ENCODE measurements at regions not wholly inside any gene's neighbourhood (a gene's known extent, or its start where the extent isn't known, plus 50 kb on each side); places are given as distances from the start of the nearest gene placed in this dataset.

GRCh38 chr18:29248805-29249204 lies 1071.9 kb upstream of the CDH2 start:
- H3K27me3 ChIP-seq (ENCODE audit: insufficient read depth, low read length) = no peaks in the 10 kb centered on the region
- H3K9me3 ChIP-seq (ENCODE audit: low read depth, low read length) = no peaks in the 10 kb centered on the region
- H3K4me3 ChIP-seq (ENCODE audit: low read length) = no peak overlapping the region
- H3K4me1 ChIP-seq (ENCODE audit: insufficient read depth, low read length) = no peaks in the 10 kb centered on the region

DNA sequence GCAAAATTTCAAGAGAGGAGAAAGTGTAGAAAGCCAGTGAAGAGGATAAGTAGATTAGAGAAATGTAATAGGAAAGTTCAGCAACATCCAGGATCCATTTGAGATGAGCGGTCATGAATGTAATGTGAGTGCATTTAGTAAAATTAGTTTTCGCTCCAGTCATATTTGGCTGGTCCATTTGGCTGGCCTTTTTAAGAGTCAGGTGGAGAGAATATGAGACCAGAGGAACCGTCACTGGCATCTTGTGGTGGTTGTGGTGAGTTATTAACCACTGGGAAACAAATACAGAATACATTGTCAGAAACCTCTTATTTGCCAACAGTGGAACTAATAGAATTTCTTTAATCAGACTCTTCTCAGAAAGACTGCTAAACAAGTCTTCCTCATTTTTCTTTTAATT lies 1064.3 kb upstream of the CDH2 start:
- Histone ChIP-seq H3K4me1 (ENCODE audit: insufficient read depth, low read length) (no peaks in the 10 kb centered on the region), H3K27me3 (ENCODE audit: insufficient read depth, low read length) (no peaks in the 10 kb centered on the region), H3K4me3 (ENCODE audit: low read length) (no peak overlapping the region), H3K9me3 (ENCODE audit: low read depth, low read length) (no peaks in the 10 kb centered on the region)

DNA sequence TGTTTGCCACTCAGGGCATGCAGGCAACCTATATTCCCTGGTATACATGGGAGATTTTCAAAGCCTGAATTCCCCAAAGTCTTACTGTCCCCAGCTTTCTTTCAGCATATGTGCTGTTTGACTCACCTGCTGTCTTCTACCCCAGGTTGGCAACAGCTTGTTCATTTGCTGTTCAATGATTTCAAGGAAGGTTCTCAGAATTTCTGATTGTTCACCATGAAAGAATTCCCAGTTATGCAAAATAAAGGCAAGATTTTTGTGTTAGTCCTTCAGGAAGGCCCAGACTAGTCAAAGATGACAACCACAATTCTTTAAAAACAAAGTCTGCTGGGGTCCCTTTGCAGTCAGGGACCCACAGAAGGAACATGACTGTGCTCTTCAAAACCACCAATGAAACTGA lies 1057.8 kb upstream of the CDH2 start:
- H3K9me3 ChIP-seq (ENCODE audit: low read depth, low read length) = peaks cover 22% of the 10 kb centered on the region
- H3K27me3 ChIP-seq (ENCODE audit: insufficient read depth, low read length) = no peaks in the 10 kb centered on the region
- H3K4me1 ChIP-seq (ENCODE audit: insufficient read depth, low read length) = no peaks in the 10 kb centered on the region
- no peak overlapping the region for H3K4me3 ChIP-seq (ENCODE audit: low read length)

GRCh38 chr18:29226213-29226612 lies 1049.3 kb upstream of the CDH2 start:
- H3K27me3 ChIP-seq (ENCODE audit: insufficient read depth, low read length) = no peaks in the 10 kb centered on the region
- H3K4me1 ChIP-seq (ENCODE audit: insufficient read depth, low read length) = no peaks in the 10 kb centered on the region
- peaks cover 7% of the 10 kb centered on the region for H3K9me3 ChIP-seq (ENCODE audit: low read depth, low read length)
- no peak overlapping the region for H3K4me3 ChIP-seq (ENCODE audit: low read length)

DNA sequence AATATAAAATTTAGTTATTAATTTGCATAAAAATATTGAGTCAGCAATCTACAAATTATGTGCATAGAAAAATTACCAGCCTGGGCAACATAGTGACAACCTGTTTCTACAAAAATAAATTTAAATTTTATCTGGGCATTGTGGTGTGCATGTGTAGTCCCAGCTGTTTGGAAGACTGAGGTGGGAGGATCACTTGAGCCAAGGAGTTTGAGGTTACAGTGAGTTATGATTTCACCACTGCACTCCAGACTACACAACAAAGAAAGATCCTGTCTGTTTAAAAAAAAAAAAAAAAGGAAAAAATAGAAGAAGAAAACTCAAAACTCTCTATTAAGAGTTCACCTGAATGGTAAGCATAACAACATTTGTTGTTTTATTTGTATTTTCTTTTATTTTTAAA lies 1048.4 kb upstream of the CDH2 start:
- Histone ChIP-seq H3K4me3 (ENCODE audit: low read length) (no peak overlapping the region), H3K4me1 (ENCODE audit: insufficient read depth, low read length) (no peaks in the 10 kb centered on the region), H3K9me3 (ENCODE audit: low read depth, low read length) (peaks cover under 1% of the 10 kb centered on the region), H3K27me3 (ENCODE audit: insufficient read depth, low read length) (no peaks in the 10 kb centered on the region)

- no peaks in the 10 kb centered on the region for H3K9me3 ChIP-seq (ENCODE audit: low read depth, low read length)
- H3K4me3 ChIP-seq (ENCODE audit: low read length) = no peak overlapping the region
- H3K4me1 ChIP-seq (ENCODE audit: insufficient read depth, low read length) = no peaks in the 10 kb centered on the region
- H3K27me3 ChIP-seq (ENCODE audit: insufficient read depth, low read length) = no peaks in the 10 kb centered on the region
Measured at GRCh38 chr18:29218091-29218490, 1041.2 kb upstream of the CDH2 start.

DNA sequence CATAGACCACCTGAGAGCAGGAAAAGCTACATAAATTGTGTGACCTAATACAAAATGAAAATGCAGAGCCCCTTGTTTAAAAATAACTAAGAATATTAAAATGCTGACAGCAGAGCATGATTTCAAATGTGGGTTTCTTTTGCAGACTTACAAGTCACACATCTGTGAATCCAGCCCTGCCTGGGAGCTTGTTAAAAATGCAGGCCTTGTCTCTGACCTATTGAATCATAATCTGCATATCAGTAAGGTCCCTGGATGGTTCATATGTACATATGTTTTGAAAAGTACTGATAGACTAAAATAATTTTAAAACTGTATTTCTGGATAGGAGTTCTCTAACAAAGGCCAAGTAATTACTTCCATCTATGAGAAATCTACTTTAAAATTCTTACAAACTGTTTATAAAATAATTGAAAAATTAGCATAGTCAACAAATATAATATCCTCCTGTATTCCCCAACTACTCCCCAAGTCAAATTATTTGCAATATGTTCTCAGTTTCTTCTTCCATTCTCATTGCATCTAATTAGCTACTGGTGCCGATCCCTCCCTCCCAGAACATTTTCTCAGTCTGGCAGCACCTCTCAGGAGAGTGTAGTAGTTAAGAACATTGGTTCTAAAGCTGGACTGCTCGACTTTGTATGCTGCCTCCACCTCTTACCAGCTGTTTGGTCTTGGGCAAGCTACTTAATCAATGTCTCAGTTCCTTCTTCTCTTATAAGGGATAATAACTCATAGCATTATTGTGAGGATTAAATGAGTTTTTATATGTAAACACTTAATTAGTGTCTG lies 1040.4 kb upstream of the CDH2 start:
- no peaks in the 10 kb centered on the region for H3K4me1 ChIP-seq (ENCODE audit: insufficient read depth, low read length)
- H3K27me3 ChIP-seq (ENCODE audit: insufficient read depth, low read length) = no peaks in the 10 kb centered on the region
- no peaks in the 10 kb centered on the region for H3K9me3 ChIP-seq (ENCODE audit: low read depth, low read length)
- no peak overlapping the region for H3K4me3 ChIP-seq (ENCODE audit: low read length)

DNA sequence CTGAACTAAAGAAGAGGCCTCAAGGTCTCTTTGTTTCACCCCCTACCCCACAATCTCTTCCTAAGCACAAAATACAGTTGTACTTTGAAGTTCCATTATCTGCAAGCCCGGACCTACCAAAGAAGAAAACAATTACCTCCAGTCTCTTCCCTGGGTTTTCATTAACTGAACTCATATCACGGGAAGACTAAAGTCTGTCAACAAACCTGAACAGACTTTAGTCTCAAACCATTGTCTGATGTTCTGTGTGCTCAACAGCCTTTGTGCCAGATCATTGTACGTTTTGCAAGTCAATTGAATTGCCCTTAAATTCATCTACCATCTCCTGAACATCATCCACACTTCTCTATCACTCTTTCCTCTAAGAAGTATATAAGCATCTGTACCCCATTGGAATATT lies 1021.9 kb upstream of the CDH2 start:
- Histone ChIP-seq H3K9me3 (ENCODE audit: low read depth, low read length) (no peaks in the 10 kb centered on the region), H3K4me1 (ENCODE audit: insufficient read depth, low read length) (no peaks in the 10 kb centered on the region), H3K4me3 (ENCODE audit: low read length) (no peak overlapping the region), H3K27me3 (ENCODE audit: insufficient read depth, low read length) (no peaks in the 10 kb centered on the region)

- Histone ChIP-seq H3K27me3 (ENCODE audit: insufficient read depth, low read length) (no peaks in the 10 kb centered on the region), H3K9me3 (ENCODE audit: low read depth, low read length) (no peaks in the 10 kb centered on the region), H3K4me3 (ENCODE audit: low read length) (no peak overlapping the region), H3K4me1 (ENCODE audit: insufficient read depth, low read length) (no peaks in the 10 kb centered on the region)
Measured at GRCh38 chr18:29196307-29196706, 1019.4 kb upstream of the CDH2 start.

GRCh38 chr18:29191263-29191662 lies 1014.3 kb upstream of the CDH2 start:
- no peaks in the 10 kb centered on the region for H3K4me1 ChIP-seq (ENCODE audit: insufficient read depth, low read length)
- no peak overlapping the region for H3K4me3 ChIP-seq (ENCODE audit: low read length)
- H3K9me3 ChIP-seq (ENCODE audit: low read depth, low read length) = peaks cover 4% of the 10 kb centered on the region
- H3K27me3 ChIP-seq (ENCODE audit: insufficient read depth, low read length) = no peaks in the 10 kb centered on the region

DNA sequence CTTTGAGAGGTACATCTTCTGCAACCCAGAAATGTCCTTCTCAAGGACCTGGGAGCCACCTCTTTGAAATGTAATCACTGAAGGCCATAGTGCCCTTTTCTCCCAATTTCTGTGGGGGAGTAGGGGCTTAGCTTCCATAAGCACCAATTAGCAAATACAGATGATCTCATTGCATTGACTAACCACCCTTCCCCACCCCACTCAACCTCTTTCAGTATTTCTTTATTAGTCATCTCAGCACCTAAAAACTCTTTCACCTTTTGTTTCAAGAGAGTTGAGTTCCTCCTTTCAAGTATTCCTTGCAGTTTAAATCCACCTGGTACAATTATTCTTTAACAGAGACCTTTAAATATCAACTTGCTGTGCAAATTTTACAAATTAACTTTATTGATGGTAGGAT lies 1011.8 kb upstream of the CDH2 start:
- Histone ChIP-seq H3K4me3 (ENCODE audit: low read length) (no peak overlapping the region), H3K27me3 (ENCODE audit: insufficient read depth, low read length) (no peaks in the 10 kb centered on the region), H3K4me1 (ENCODE audit: insufficient read depth, low read length) (no peaks in the 10 kb centered on the region), H3K9me3 (ENCODE audit: low read depth, low read length) (peaks cover 4% of the 10 kb centered on the region)

DNA sequence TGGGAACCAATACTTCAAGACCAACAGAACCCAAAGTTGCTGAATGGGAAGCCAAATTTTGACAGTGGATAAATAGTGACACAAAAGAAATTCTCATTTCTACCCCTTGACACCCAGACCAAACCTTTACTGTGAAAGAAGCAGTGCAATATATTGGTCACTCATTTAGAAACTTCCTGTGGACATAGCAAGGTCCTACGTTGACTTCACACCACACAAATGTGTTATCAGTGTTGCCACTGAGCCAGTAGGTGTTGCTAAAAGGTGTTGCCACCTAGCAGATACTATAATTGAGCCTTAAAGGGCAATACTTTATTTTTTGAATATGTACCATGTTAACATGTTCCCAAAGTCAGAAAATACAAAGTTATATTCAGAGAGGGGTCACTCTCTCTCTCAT lies 1008.9 kb upstream of the CDH2 start:
- Histone ChIP-seq H3K27me3 (ENCODE audit: insufficient read depth, low read length) (no peaks in the 10 kb centered on the region), H3K4me3 (ENCODE audit: low read length) (no peak overlapping the region), H3K9me3 (ENCODE audit: low read depth, low read length) (peaks cover 4% of the 10 kb centered on the region), H3K4me1 (ENCODE audit: insufficient read depth, low read length) (no peaks in the 10 kb centered on the region)

GRCh38 chr18:29184654-29185053 lies 1007.7 kb upstream of the CDH2 start:
- peaks cover 4% of the 10 kb centered on the region for H3K9me3 ChIP-seq (ENCODE audit: low read depth, low read length)
- H3K27me3 ChIP-seq (ENCODE audit: insufficient read depth, low read length) = no peaks in the 10 kb centered on the region
- H3K4me3 ChIP-seq (ENCODE audit: low read length) = no peak overlapping the region
- H3K4me1 ChIP-seq (ENCODE audit: insufficient read depth, low read length) = no peaks in the 10 kb centered on the region

- no peaks in the 10 kb centered on the region for H3K27me3 ChIP-seq (ENCODE audit: insufficient read depth, low read length)
- no peaks in the 10 kb centered on the region for H3K4me1 ChIP-seq (ENCODE audit: insufficient read depth, low read length)
- no peak overlapping the region for H3K4me3 ChIP-seq (ENCODE audit: low read length)
- no peaks in the 10 kb centered on the region for H3K9me3 ChIP-seq (ENCODE audit: low read depth, low read length)
Measured at GRCh38 chr18:29181151-29181901, 1004.4 kb upstream of the CDH2 start.

GRCh38 chr18:29176681-29177080 lies 999.8 kb upstream of the CDH2 start:
- H3K27me3 ChIP-seq (ENCODE audit: insufficient read depth, low read length) = no peaks in the 10 kb centered on the region
- no peaks in the 10 kb centered on the region for H3K4me1 ChIP-seq (ENCODE audit: insufficient read depth, low read length)
- H3K9me3 ChIP-seq (ENCODE audit: low read depth, low read length) = no peaks in the 10 kb centered on the region
- H3K4me3 ChIP-seq (ENCODE audit: low read length) = no peak overlapping the region

DNA sequence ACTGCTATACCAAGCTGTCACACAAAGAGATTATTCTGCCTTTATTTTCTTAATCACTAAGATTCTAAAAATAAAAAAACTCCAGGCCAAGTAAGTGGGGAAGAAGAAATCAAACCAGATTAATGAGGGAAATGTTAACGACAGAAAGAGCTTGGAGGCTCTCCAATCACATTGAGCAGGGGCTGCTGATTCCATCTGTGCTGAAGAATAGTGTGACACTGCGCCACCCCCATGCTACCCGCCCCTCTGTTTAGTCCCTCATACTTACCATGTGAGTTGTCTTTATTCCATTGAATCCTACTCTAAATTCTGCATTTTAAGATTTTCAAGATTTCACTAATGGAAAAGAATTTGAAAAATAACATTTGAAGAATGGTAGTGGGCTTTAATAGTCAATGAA lies 998.0 kb upstream of the CDH2 start:
- H3K9me3 ChIP-seq (ENCODE audit: low read depth, low read length) = no peaks in the 10 kb centered on the region
- no peak overlapping the region for H3K4me3 ChIP-seq (ENCODE audit: low read length)
- no peaks in the 10 kb centered on the region for H3K4me1 ChIP-seq (ENCODE audit: insufficient read depth, low read length)
- H3K27me3 ChIP-seq (ENCODE audit: insufficient read depth, low read length) = no peaks in the 10 kb centered on the region

All from mononuclear cell (primary cell).